HepG2 (cell line): ENCODE measurements at regions not wholly inside any gene's neighbourhood (a gene's known extent, or its start where the extent isn't known, plus 50 kb on each side); places are given as distances from the start of the nearest gene placed in this dataset.

Experiments
- ATAC-seq: fragments of 200-7000 bp; cut with Tn5 transposase; 3 replicates; pipeline ENCODE4 v1.9.1; 2020; ENCODE audit warnings: mild to moderate bottlenecking, moderate library complexity
- BruUV-seq: library from RNA; stranded (reverse); fragments of 400-500 nt; replicated peaks from 2 replicates; lab custom pipeline; 2021; lab: Mats Ljungman, UMichigan
- CTCF ChIA-PET: fragments of 300-600 bp; formaldehyde crosslinking; extraction: SDS; loops from one replicate; lab custom pipeline; 2021; ENCODE audit warnings: low total read pairs, inconsistent platforms, low intra/inter-chr PET ratio; lab: Yijun Ruan, JAX
- POLR2A ChIA-PET: fragments of 350-600 bp; sonication (Branson Sonifier 250); formaldehyde crosslinking; loops from one replicate; lab custom pipeline; 2020; ENCODE audit warnings: antibody characterized with exemption, inconsistent platforms; lab: Yijun Ruan, JAX
- DNase-seq: peaks from one replicate; pipeline ENCODE4 v3.0.0-alpha.2; 2015; ENCODE audit warnings: low spot score
- FAIRE-seq: peaks from 3 replicates; lab custom pipeline; 2011; peaks lifted over from hg19 to GRCh38; lab: Jason Lieb, UNC
- H2AFZ ChIP-seq: one replicate; pipeline ENCODE4 v1.6.1; 2011; ENCODE audit warnings: low read length, inconsistent platforms
- H3K27ac ChIP-seq: fragments of 300-600 bp; 3 replicates; pipeline ENCODE4 v1.8.0; 2011; ENCODE audit warnings: mixed run types, mild to moderate bottlenecking, mixed read lengths, low read length, inconsistent platforms; ENCODE audit not compliant: insufficient read depth; ENCODE audit errors: extremely low read length
- H3K27me3 ChIP-seq, 2 experiments: fragments of 200-600 bp in 1 of 2; 2 replicates in 1 of 2; 3 replicates in 1 of 2; pipeline versions ENCODE4 v1.6.0 to v1.8.0; 2011; ENCODE audit warnings: low read length in 2 of 2, mild to moderate bottlenecking in 2 of 2, moderate library complexity in 2 of 2, inconsistent platforms in 1 of 2; ENCODE audit not compliant: insufficient read depth in 2 of 2, control insufficient read depth in 1 of 2
- H3K36me3 ChIP-seq, 2 experiments: fragments of 200-600 bp in 1 of 2; replicated peaks in 1 of 2; 2 replicates in 1 of 2; 3 replicates in 1 of 2; pipeline versions ENCODE4 v1.5.1 to v1.8.0; 2011; ENCODE audit warnings: low read length in 2 of 2, inconsistent platforms in 1 of 2; ENCODE audit not compliant: insufficient read depth in 2 of 2, control insufficient read depth in 1 of 2
- H3K4me1 ChIP-seq: 2 replicates; pipeline ENCODE4 v1.5.1; 2012; ENCODE audit warnings: low read length, inconsistent platforms; ENCODE audit not compliant: insufficient read depth
- H3K4me2 ChIP-seq: 2 replicates; pipeline ENCODE4 v1.6.0; 2011; ENCODE audit warnings: low read depth, low read length, inconsistent platforms
- H3K4me3 ChIP-seq, 3 experiments: fragments of 200-600 bp in 1 of 3; sonication (generic), shearing (Covaris generic) in 1 of 3; replicated peaks in 1 of 3; 2 replicates each; pipeline ENCODE4 v1.5.1; 2011 to 2016; ENCODE audit warnings: low read length in 3 of 3, inconsistent platforms in 2 of 3, low read depth in 2 of 3, mild to moderate bottlenecking in 2 of 3, control low read depth in 1 of 3, mixed read lengths in 1 of 3; ENCODE audit not compliant: insufficient read depth in 1 of 3
- H3K79me2 ChIP-seq: one replicate; pipeline ENCODE4 v1.6.1; 2011; ENCODE audit warnings: low read length, inconsistent platforms; ENCODE audit not compliant: insufficient read depth
- H3K9ac ChIP-seq: 2 replicates; pipeline ENCODE4 v1.6.0; 2011; ENCODE audit warnings: mild to moderate bottlenecking, low read depth, low read length, inconsistent platforms; ENCODE audit not compliant: insufficient read depth
- H3K9me3 ChIP-seq: 2 replicates; pipeline ENCODE4 v1.5.1; 2012; ENCODE audit warnings: mild to moderate bottlenecking, low read length
- H4K20me1 ChIP-seq: 2 replicates; pipeline ENCODE4 v1.6.0; 2011; ENCODE audit warnings: inconsistent platforms, mild to moderate bottlenecking, low read length, moderate library complexity; ENCODE audit not compliant: insufficient read depth
- GATAD1 ChIP-seq: IDR thresholded peaks from 2 replicates; pipeline ENCODE4 v1.6.1; 2016; ENCODE audit warnings: missing genetic modification reagents, missing compliant biosample characterization
- MTA1 ChIP-seq: sonication (generic); formaldehyde crosslinking; IDR thresholded peaks from 2 replicates; pipeline ENCODE4 v1.4.0; 2020; ENCODE audit warnings: missing genetic modification reagents, mild to moderate bottlenecking, borderline replicate concordance
- SMARCE1 ChIP-seq: fragments of 450-650 bp; IDR thresholded peaks from 2 replicates; pipeline ENCODE4 v1.6.1; 2017; ENCODE audit warnings: borderline replicate concordance
- ZNF557 ChIP-seq: sonication (generic); formaldehyde crosslinking; IDR thresholded peaks from 2 replicates; pipeline ENCODE4 v1.4.0; 2020; ENCODE audit warnings: missing genetic modification reagents
- WGBS: methylation state at CpG from one replicate; pipeline ENCODE4 v1.1.6; 2017; ENCODE audit warnings: low lambda C conversion rate; 5-methylcytosine and 5-hydroxymethylcytosine counted together
- in situ Hi-C: cut with HindIII; loops from 2 replicates; pipeline ENCODE4 v1.10.0; 2017; ENCODE audit warnings: low pct_unique_long_range_greater_than_20kb; ENCODE audit not compliant: extremely low pct_ligation_motif_present
- intact Hi-C: fragments of 100-400 bp; cut with micrococcal nuclease; formaldehyde crosslinking; loops from one replicate; pipeline ENCODE4 v1.10.0; 2022; ENCODE audit not compliant: unreplicated experiment

DNA sequence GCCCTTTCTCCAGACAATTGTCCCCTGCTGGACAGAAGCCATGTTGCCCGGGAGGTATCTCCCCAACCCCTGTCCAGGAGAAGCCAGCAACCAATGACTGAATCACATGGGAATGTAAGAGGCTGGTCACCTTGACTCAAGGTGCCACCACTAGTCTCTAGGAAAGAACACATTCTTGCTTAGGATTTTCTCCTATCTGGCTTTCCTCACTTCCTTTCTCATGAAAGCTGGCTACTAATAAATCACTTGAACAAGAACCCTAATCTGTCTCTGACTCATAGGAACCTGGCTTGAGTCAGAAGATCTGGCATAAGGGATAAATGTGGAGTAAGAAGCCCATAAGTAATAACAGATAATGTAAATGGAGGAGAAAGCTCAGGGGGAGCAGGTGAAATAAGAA lies 101.4 kb upstream of the C11orf87 start:
- Histone ChIP-seq H3K4me3 (no peak overlapping the region), H2AFZ (no peak overlapping the region), H3K27ac (no peak overlapping the region), H3K4me2 (no peak overlapping the region), H3K27me3 (no peaks in the 10 kb centered on the region), H4K20me1 (no peaks in the 10 kb centered on the region), H3K36me3 (no peaks in the 10 kb centered on the region), H3K9me3 (no peaks in the 10 kb centered on the region), H3K4me1 (no peaks in the 10 kb centered on the region), H3K79me2 (no peaks in the 10 kb centered on the region), H3K9ac (no peak overlapping the region)
- DNase-seq (no peak), ATAC-seq (no peak), FAIRE-seq (no peak)
- CTCF ChIA-PET, result no interaction called here
- intact Hi-C loops, result no loop called here
- in situ Hi-C loops, result no loop called here
- BruUV-seq, result no TSS peak
- WGBS, result 0% methylated on average over 1 of the region's 1 CpG
- POLR2A ChIA-PET, result no interaction called here
- TF ChIP-seq ZNF557 (no peak), SMARCE1 (no peak)
- TF ChIP-seq, all 625 proteins: peak for 0

- ATAC-seq (no peak), FAIRE-seq (no peak), DNase-seq (no peak)
- TF ChIP-seq GATAD1 (CRISPR knock-in tag) (no peak), MTA1 (CRISPR knock-in tag) (no peak)
- H3K36me3 ChIP-seq, result no peaks in the 10 kb centered on the region
- POLR2A ChIA-PET, result no interaction called here
- no peak overlapping the region for H3K4me3 ChIP-seq
- H4K20me1 ChIP-seq, result no peaks in the 10 kb centered on the region
- no peaks in the 10 kb centered on the region for H3K9me3 ChIP-seq
- 0% methylated on average over 1 of the region's 1 CpG for WGBS
- CTCF ChIA-PET, result no interaction called here
- in situ Hi-C loops (no loop called here), intact Hi-C loops (no loop called here)
- H3K27me3 ChIP-seq, result no peaks in the 10 kb centered on the region
- H3K4me1 ChIP-seq, result no peaks in the 10 kb centered on the region
- H2AFZ ChIP-seq, result no peak overlapping the region
- H3K27ac ChIP-seq, result no peak overlapping the region
- BruUV-seq, result no TSS peak
- no peaks in the 10 kb centered on the region for H3K79me2 ChIP-seq
- no peak overlapping the region for H3K4me2 ChIP-seq
- no peak overlapping the region for H3K9ac ChIP-seq
Measured at GRCh38 chr11:109326781-109327180, 95.2 kb upstream of the C11orf87 start.
